Upper lobe of left lung (tissue), 4 donors: ENCODE measurements at regions not wholly inside any gene's neighbourhood (a gene's known extent, or its start where the extent isn't known, plus 50 kb on each side); places are given as distances from the start of the nearest gene placed in this dataset.

Experiments
- EP300 ChIP-seq, 4 donors: sonication (generic); formaldehyde crosslinking; IDR thresholded peaks; one replicate each; pipeline ENCODE4 v1.5.1; 2017; ENCODE audit warnings: antibody characterized with exemption in 4 of 4, control low read depth in 2 of 4
- POLR2A ChIP-seq, 4 donors: fragments of 450-650 bp; IDR thresholded peaks; one replicate each; pipeline ENCODE4 v1.5.1; 2016 to 2017; ENCODE audit warnings: antibody characterized with exemption in 4 of 4, mild to moderate bottlenecking in 2 of 4
- POLR2AphosphoS5 ChIP-seq, 2 donors: sonication (generic); formaldehyde crosslinking; IDR thresholded peaks; one replicate each; pipeline ENCODE4 v1.5.1; 2017; ENCODE audit warnings: antibody characterized with exemption in 2 of 2
- TF ChIP-seq, protein P1 (sequence below), 6 experiments: fragments of 450-650 bp in 4 of 6; fragments of 200-600 bp in 2 of 6; sonication (generic) in 2 of 6; IDR thresholded peaks; one replicate each; pipeline ENCODE4 v1.5.1; 2016 to 2019; ENCODE audit warnings: antibody characterized with exemption in 6 of 6

GRCh38 chr7:4450483-4450882 is 231.6 kb upstream of the FOXK1 start:
- TF ChIP-seq, protein P1, sequence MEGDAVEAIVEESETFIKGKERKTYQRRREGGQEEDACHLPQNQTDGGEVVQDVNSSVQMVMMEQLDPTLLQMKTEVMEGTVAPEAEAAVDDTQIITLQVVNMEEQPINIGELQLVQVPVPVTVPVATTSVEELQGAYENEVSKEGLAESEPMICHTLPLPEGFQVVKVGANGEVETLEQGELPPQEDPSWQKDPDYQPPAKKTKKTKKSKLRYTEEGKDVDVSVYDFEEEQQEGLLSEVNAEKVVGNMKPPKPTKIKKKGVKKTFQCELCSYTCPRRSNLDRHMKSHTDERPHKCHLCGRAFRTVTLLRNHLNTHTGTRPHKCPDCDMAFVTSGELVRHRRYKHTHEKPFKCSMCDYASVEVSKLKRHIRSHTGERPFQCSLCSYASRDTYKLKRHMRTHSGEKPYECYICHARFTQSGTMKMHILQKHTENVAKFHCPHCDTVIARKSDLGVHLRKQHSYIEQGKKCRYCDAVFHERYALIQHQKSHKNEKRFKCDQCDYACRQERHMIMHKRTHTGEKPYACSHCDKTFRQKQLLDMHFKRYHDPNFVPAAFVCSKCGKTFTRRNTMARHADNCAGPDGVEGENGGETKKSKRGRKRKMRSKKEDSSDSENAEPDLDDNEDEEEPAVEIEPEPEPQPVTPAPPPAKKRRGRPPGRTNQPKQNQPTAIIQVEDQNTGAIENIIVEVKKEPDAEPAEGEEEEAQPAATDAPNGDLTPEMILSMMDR (IDR thresholded peaks at IDR 0.05): no peak
- TF ChIP-seq POLR2A (IDR thresholded peaks at IDR 0.05) (no peak), EP300 (IDR thresholded peaks at IDR 0.05) (no peak), POLR2AphosphoS5 (IDR thresholded peaks at IDR 0.05) (no peak)
